GM12865 (cell line): ENCODE measurements at regions not wholly inside any gene's neighbourhood (a gene's known extent, or its start where the extent isn't known, plus 50 kb on each side); places are given as distances from the start of the nearest gene placed in this dataset.

Source experiments
- DNase-seq: peaks from one replicate; pipeline ENCODE4 v3.0.0; 2010; ENCODE audit warnings: low read depth
- H3K4me3 ChIP-seq: 2 replicates; pipeline ENCODE4 v1.5.1; 2011; ENCODE audit warnings: mild to moderate bottlenecking, low read depth, low read length, control low read depth
- CTCF ChIP-seq: IDR thresholded peaks from 2 replicates; pipeline ENCODE4 v1.5.1; 2011; ENCODE audit warnings: low read length, control low read depth, low read depth, inconsistent platforms; ENCODE audit not compliant: insufficient read depth; ENCODE audit errors: missing control alignments

GRCh38 chr3:151638555-151639417 lies 94.9 kb upstream of the AADACL2 start:
- no peak for DNase-seq
- H3K4me3 ChIP-seq = no peak overlapping the region
- no peak for TF ChIP-seq CTCF

DNA sequence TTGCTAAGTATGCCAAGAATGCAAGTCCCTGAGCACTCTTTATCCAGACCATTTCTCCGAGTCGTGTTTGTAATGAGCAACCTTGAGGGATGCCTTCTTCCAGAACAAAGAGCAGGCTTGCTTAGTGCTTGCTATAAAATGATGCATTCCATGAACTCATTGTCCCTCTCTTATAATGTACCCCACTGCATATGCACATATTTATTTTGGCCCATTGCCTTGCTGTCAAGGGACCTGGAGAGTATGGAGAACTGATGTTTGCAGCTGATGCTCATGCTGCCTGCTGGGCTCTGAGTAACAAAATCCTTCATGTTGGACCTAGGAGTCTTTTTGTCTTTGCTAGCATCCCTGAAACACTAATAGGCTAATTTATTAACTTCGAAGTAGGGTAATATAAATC lies 97.8 kb upstream of the AADACL2 start:
- no peak overlapping the region for H3K4me3 ChIP-seq
- TF ChIP-seq CTCF = no peak
- DNase-seq = no peak

GRCh38 chr3:151631946-151632345 lies 101.8 kb upstream of the AADACL2 start:
- H3K4me3 ChIP-seq = no peak overlapping the region
- DNase-seq = no peak
- TF ChIP-seq CTCF = no peak

GRCh38 chr3:151630938-151631441 lies 102.7 kb upstream of the AADACL2 start:
- DNase-seq = no peak
- H3K4me3 ChIP-seq = no peak overlapping the region
- no peak for TF ChIP-seq CTCF

GRCh38 chr3:151630035-151630434 lies 103.7 kb upstream of the AADACL2 start:
- no peak overlapping the region for H3K4me3 ChIP-seq
- TF ChIP-seq CTCF = no peak
- DNase-seq = no peak

DNA sequence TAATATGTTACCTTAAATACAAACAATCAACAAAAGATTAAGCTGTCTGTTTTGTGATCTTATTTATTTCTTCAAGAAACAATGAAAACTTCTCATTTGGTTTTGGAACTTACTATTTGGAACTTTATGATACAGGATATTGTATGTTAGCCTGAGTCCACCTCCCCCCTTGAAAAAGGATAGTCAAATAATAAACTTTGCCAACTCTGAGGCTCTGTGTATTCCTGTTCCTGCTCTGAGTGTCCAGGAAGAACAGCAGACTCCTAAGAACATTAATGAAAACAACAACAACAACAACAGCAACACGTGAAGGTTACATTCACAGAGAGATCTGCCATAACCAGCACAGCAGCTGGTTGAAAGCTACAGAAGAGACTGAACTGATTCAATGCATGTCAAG lies 108.1 kb upstream of the AADACL2 start:
- TF ChIP-seq CTCF = no peak
- H3K4me3 ChIP-seq = no peak overlapping the region
- DNase-seq = no peak

GRCh38 chr3:151625086-151625485 lies 108.6 kb upstream of the AADACL2 start:
- DNase-seq = no peak
- no peak for TF ChIP-seq CTCF

More at GRCh38 chr3:151625086-151625485, 108.6 kb upstream of the AADACL2 start:
- no peak overlapping the region for H3K4me3 ChIP-seq
